Astrocyte (in vitro differentiated cells and primary cell): ENCODE measurements at regions not wholly inside any gene's neighbourhood (a gene's known extent, or its start where the extent isn't known, plus 50 kb on each side); places are given as distances from the start of the nearest gene placed in this dataset.

Source experiments
- DNase-seq: peaks from one replicate; pipeline ENCODE4 v3.0.0-alpha.2; 2010; ENCODE audit warnings: low read depth
- FAIRE-seq: peaks from 2 replicates; lab custom pipeline; 2011; peaks lifted over from hg19 to GRCh38; lab: Jason Lieb, UNC
- H2AFZ ChIP-seq: 2 replicates; pipeline ENCODE4 v1.6.0; 2012; ENCODE audit warnings: low read depth, low read length, inconsistent platforms
- H3K27ac ChIP-seq: 2 replicates; pipeline ENCODE4 v1.5.1; 2011; ENCODE audit warnings: low read depth, low read length, inconsistent platforms
- H3K27me3 ChIP-seq: 2 replicates; pipeline ENCODE4 v1.6.0; 2011; ENCODE audit warnings: low read length, inconsistent platforms; ENCODE audit not compliant: insufficient read depth
- H3K36me3 ChIP-seq: 2 replicates; pipeline ENCODE4 v1.5.1; 2011; ENCODE audit warnings: low read length, inconsistent platforms; ENCODE audit not compliant: insufficient read depth
- H3K4me1 ChIP-seq: 2 replicates; pipeline ENCODE4 v1.5.1; 2011; ENCODE audit warnings: low read length, inconsistent platforms; ENCODE audit not compliant: insufficient read depth
- H3K4me2 ChIP-seq: 2 replicates; pipeline ENCODE4 v1.6.0; 2012; ENCODE audit warnings: low read length, inconsistent platforms
- H3K4me3 ChIP-seq: 2 replicates; pipeline ENCODE4 v1.5.1; 2011; ENCODE audit warnings: low read depth, mild to moderate bottlenecking, low read length, inconsistent platforms; ENCODE audit not compliant: insufficient read depth
- H3K79me2 ChIP-seq: 2 replicates; pipeline ENCODE4 v1.6.0; 2012; ENCODE audit warnings: mild to moderate bottlenecking, low read length, inconsistent platforms; ENCODE audit not compliant: insufficient read depth
- H3K9ac ChIP-seq: 2 replicates; pipeline ENCODE4 v1.6.0; 2012; ENCODE audit warnings: mild to moderate bottlenecking, low read length, inconsistent platforms
- H3K9me3 ChIP-seq: 2 replicates; pipeline ENCODE4 v1.5.1; 2012; ENCODE audit warnings: low read depth, mild to moderate bottlenecking, low read length, inconsistent platforms; ENCODE audit not compliant: insufficient read depth
- H4K20me1 ChIP-seq: 2 replicates; pipeline ENCODE4 v1.6.0; 2012; ENCODE audit warnings: low read length, inconsistent platforms; ENCODE audit not compliant: insufficient read depth
- H3K27ac Mint-ChIP-seq: one replicate; pipeline ENCODE4 v1.8.0; 2021; ENCODE audit warnings: mild to moderate bottlenecking, mixed read lengths; ENCODE audit not compliant: unreplicated experiment
- H3K27me3 Mint-ChIP-seq: one replicate; pipeline ENCODE4 v1.8.0; 2021; ENCODE audit warnings: low read depth, mixed read lengths; ENCODE audit not compliant: unreplicated experiment
- H3K36me3 Mint-ChIP-seq: one replicate; pipeline ENCODE4 v1.8.0; 2021; ENCODE audit warnings: low read depth, mixed read lengths; ENCODE audit not compliant: unreplicated experiment
- H3K4me1 Mint-ChIP-seq: one replicate; pipeline ENCODE4 v1.8.0; 2021; ENCODE audit warnings: low read depth, mixed read lengths; ENCODE audit not compliant: unreplicated experiment
- H3K4me3 Mint-ChIP-seq: one replicate; pipeline ENCODE4 v1.8.0; 2021; ENCODE audit warnings: mild to moderate bottlenecking, moderate library complexity, mixed read lengths; ENCODE audit not compliant: unreplicated experiment
- H3K9me3 Mint-ChIP-seq: one replicate; pipeline ENCODE4 v1.8.0; 2021; ENCODE audit warnings: mild to moderate bottlenecking, mixed read lengths; ENCODE audit not compliant: unreplicated experiment
- EZH2 ChIP-seq: IDR thresholded peaks from 2 replicates; pipeline ENCODE4 v1.6.1; 2012; ENCODE audit warnings: mild to moderate bottlenecking, low read length, inconsistent platforms; ENCODE audit not compliant: insufficient read depth
- TF ChIP-seq, protein P1 (sequence below): IDR thresholded peaks from 2 replicates; pipeline ENCODE4 v1.5.1; 2011; ENCODE audit warnings: low read depth, mild to moderate bottlenecking, inconsistent platforms, low read length, moderate library complexity; ENCODE audit not compliant: insufficient read depth

DNA sequence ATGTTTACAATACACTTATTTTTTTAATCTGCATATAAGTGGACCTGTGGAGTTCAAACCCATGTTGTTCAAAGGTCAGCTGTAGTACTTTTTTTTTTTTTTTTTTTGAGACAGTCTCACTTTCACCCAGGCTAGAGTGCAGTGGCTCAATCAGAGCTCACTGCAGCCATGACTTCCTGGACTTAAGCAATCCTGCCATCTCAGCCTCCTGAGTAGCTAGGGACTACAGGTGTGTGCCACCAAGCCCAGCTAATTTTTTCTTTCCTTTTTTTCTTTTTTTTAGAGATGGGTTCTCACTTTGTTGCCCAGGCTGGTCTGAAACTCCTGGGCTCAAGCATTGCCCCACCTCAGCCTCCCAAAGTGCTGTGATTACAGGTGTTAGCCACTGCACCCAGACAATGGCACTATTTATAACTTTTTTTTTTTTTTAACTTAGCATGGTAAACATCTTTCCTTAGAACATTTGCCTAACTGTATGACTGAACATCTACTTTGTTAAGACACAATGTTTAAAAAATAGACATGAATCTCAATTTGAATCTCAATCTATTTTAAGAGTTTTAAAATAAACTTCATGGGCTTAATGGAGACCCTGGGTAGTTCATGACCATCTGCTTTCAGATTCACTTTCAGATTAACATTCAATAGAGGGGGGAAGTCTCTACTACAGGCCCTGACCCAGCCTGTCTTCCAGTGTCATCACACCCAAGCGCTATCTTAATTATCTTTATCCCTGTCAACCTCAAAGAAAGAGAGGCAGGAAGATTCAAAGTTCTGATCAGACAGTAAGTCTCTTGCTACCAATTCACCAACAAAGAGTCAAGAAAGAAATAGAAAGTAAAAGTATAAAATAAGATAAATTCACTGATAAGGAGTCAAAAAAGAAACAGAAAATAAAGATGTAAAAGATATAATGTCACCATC, 97.7 kb upstream of the DOCK9 start:
- no peak for FAIRE-seq
- no peak overlapping the region for H3K4me3 ChIP-seq
- H3K4me1 ChIP-seq = no peaks in the 10 kb centered on the region
- no peak for DNase-seq
- no peak overlapping the region for H3K4me3 Mint-ChIP-seq
- H3K36me3 Mint-ChIP-seq = peaks cover 10% of the 10 kb centered on the region
- H3K27ac Mint-ChIP-seq = no peak overlapping the region
- peaks cover 28% of the 10 kb centered on the region for H3K9me3 Mint-ChIP-seq
- no peaks in the 10 kb centered on the region for H4K20me1 ChIP-seq
- H3K4me2 ChIP-seq = no peak overlapping the region
- no peak for TF ChIP-seq EZH2
- TF ChIP-seq, protein P1, sequence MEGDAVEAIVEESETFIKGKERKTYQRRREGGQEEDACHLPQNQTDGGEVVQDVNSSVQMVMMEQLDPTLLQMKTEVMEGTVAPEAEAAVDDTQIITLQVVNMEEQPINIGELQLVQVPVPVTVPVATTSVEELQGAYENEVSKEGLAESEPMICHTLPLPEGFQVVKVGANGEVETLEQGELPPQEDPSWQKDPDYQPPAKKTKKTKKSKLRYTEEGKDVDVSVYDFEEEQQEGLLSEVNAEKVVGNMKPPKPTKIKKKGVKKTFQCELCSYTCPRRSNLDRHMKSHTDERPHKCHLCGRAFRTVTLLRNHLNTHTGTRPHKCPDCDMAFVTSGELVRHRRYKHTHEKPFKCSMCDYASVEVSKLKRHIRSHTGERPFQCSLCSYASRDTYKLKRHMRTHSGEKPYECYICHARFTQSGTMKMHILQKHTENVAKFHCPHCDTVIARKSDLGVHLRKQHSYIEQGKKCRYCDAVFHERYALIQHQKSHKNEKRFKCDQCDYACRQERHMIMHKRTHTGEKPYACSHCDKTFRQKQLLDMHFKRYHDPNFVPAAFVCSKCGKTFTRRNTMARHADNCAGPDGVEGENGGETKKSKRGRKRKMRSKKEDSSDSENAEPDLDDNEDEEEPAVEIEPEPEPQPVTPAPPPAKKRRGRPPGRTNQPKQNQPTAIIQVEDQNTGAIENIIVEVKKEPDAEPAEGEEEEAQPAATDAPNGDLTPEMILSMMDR = no peak
- H2AFZ ChIP-seq = no peak overlapping the region
- H3K36me3 ChIP-seq = no peaks in the 10 kb centered on the region
- H3K4me1 Mint-ChIP-seq = peaks cover 5% of the 10 kb centered on the region
- peaks cover 6% of the 10 kb centered on the region for H3K9me3 ChIP-seq
- no peaks in the 10 kb centered on the region for H3K27me3 Mint-ChIP-seq
- H3K27me3 ChIP-seq = no peaks in the 10 kb centered on the region
- H3K9ac ChIP-seq = no peak overlapping the region
- H3K79me2 ChIP-seq = no peaks in the 10 kb centered on the region
- H3K27ac ChIP-seq = no peak overlapping the region

DNA sequence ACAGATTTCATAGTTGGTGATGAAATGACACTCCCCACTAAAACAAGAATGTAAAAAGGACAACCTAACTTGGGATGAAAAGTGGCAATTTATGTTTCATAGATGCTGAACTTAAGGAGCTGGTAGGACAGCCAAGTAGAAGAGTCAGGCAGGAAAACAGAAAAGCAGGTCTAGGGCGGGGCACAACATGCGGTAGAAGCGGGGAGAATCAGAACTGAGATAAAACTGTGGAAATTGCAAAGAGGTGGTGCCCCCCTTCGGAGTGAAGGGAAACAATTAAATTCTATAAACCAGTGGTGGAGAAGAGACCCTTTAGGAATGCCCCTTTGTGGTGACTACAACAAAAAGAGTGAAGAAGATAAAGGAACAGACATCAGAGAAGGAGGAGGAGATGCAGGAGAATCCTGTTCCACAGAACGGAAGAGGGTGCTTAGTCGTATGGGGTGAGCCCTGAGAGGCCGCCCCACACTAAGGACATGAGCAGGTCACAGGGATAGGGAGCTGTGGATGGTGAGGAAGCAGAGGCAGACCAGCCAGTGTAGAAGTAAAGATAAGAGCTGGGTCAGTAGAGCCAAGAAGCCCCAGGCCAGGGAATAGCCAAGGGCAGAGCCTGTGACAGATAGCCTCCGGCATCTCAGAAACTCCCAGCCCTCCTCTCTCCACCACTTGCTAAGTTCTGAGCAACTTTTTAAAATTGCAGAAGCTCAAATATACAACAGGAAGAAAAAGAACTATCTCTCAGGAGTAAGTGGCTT, 100.3 kb upstream of the DOCK9 start:
- no peaks in the 10 kb centered on the region for H3K27me3 ChIP-seq
- FAIRE-seq = no peak
- no peak for DNase-seq

More for the DNA sequence above, 100.3 kb upstream of the DOCK9 start:
- H4K20me1 ChIP-seq = no peaks in the 10 kb centered on the region
- Mint-ChIP-seq H3K4me3 (no peak overlapping the region), H3K27me3 (no peaks in the 10 kb centered on the region), H3K9me3 (peaks cover 14% of the 10 kb centered on the region), H3K36me3 (peaks cover 6% of the 10 kb centered on the region), H3K4me1 (peaks cover 5% of the 10 kb centered on the region), H3K27ac (no peak overlapping the region)
- no peak overlapping the region for H3K9ac ChIP-seq
- no peaks in the 10 kb centered on the region for H3K36me3 ChIP-seq
- H3K4me1 ChIP-seq = no peaks in the 10 kb centered on the region
- TF ChIP-seq, protein P1 = no peak
- no peak for TF ChIP-seq EZH2
- H3K4me3 ChIP-seq = no peak overlapping the region
- H3K79me2 ChIP-seq = no peaks in the 10 kb centered on the region
- H3K9me3 ChIP-seq = peaks cover 6% of the 10 kb centered on the region
- no peak overlapping the region for H2AFZ ChIP-seq
- H3K27ac ChIP-seq = no peak overlapping the region
- H3K4me2 ChIP-seq = no peak overlapping the region
